HG03039 (cell line): ENCODE measurements at regions not wholly inside any gene's neighbourhood (a gene's known extent, or its start where the extent isn't known, plus 50 kb on each side); places are given as distances from the start of the nearest gene placed in this dataset.

Experiments used
- ATAC-seq: cut with Tn5 transposase; IDR thresholded peaks from one replicate; pipeline ENCODE4 v1.9.1; 2021; ENCODE audit warnings: mild to moderate bottlenecking, moderate library complexity; ENCODE audit not compliant: unreplicated experiment

- ATAC-seq, result no peak
These were observed 166.6 kb downstream of the SLC28A3 start for GRCh38 chr9:84173961-84174360.

- ATAC-seq, result no peak
These were observed 166.1 kb downstream of the SLC28A3 start for GRCh38 chr9:84174486-84174885.

GRCh38 chr9:84177407-84177806, 163.2 kb downstream of the SLC28A3 start:
- ATAC-seq, result no peak

GRCh38 chr9:84179531-84179930, 161.0 kb downstream of the SLC28A3 start:
- ATAC-seq, result no peak

- no peak for ATAC-seq
These were observed 153.5 kb downstream of the SLC28A3 start for GRCh38 chr9:84187090-84187489.

- ATAC-seq, result no peak
These were observed 150.7 kb downstream of the SLC28A3 start for GRCh38 chr9:84189904-84190303.

- no peak for ATAC-seq
These were observed 150.1 kb downstream of the SLC28A3 start for GRCh38 chr9:84190411-84190810.

GRCh38 chr9:84206801-84207370, 133.7 kb downstream of the SLC28A3 start:
- ATAC-seq, result no peak

GRCh38 chr9:84207491-84207951, 133.0 kb downstream of the SLC28A3 start:
- ATAC-seq, result no peak

- no peak for ATAC-seq
These were observed 128.3 kb downstream of the SLC28A3 start for GRCh38 chr9:84212246-84212645.

- no peak for ATAC-seq
These were observed 127.6 kb downstream of the SLC28A3 start for GRCh38 chr9:84212982-84213381.

GRCh38 chr9:84216151-84216550, 124.4 kb downstream of the SLC28A3 start:
- ATAC-seq, result no peak

GRCh38 chr9:84218322-84218721, 122.2 kb downstream of the SLC28A3 start:
- no peak for ATAC-seq

- no peak for ATAC-seq
These were observed 116.3 kb downstream of the SLC28A3 start for GRCh38 chr9:84224246-84224645.
